IMR-90 (cell line): ENCODE measurements at regions not wholly inside any gene's neighbourhood (a gene's known extent, or its start where the extent isn't known, plus 50 kb on each side); places are given as distances from the start of the nearest gene placed in this dataset.

ENCODE experiments used
- BHLHE40 ChIP-seq: fragments of 150-350 bp; IDR thresholded peaks from 2 replicates; pipeline ENCODE4 v1.6.1; 2016; ENCODE audit warnings: mild to moderate bottlenecking, low read depth, low read length
- CEBPB ChIP-seq: IDR thresholded peaks from 2 replicates; pipeline ENCODE4 v1.6.1; 2012; ENCODE audit warnings: low read depth, low read length, improper control_type of control experiment
- CHD1 ChIP-seq: IDR thresholded peaks from 2 replicates; pipeline ENCODE4 v1.6.1; 2012; ENCODE audit warnings: low read depth, low read length, improper control_type of control experiment
- CTCF ChIP-seq: conservative IDR thresholded peaks from 2 replicates; pipeline ENCODE4 v1.5.1; 2012; ENCODE audit warnings: mild to moderate bottlenecking, low read depth, low read length, improper control_type of control experiment
- ELK1 ChIP-seq: fragments of 150-350 bp; IDR thresholded peaks from 2 replicates; pipeline ENCODE4 v1.6.1; 2016; ENCODE audit warnings: low read depth, mild to moderate bottlenecking, low read length, moderate library complexity, borderline replicate concordance
- MAFK ChIP-seq: IDR thresholded peaks from 2 replicates; pipeline ENCODE4 v1.6.1; 2012; ENCODE audit warnings: low read depth, low read length, improper control_type of control experiment
- MXI1 ChIP-seq: IDR thresholded peaks from 2 replicates; pipeline ENCODE4 v1.6.1; 2012; ENCODE audit warnings: low read depth, mild to moderate bottlenecking, low read length, moderate library complexity, borderline replicate concordance
- NFE2L2 ChIP-seq: fragments of 150-350 bp; IDR thresholded peaks from 2 replicates; pipeline ENCODE4 v1.6.1; 2016; ENCODE audit warnings: low read depth, mild to moderate bottlenecking, low read length
- POLR2A ChIP-seq: IDR thresholded peaks from 2 replicates; pipeline ENCODE4 v1.6.1; 2012; ENCODE audit warnings: mild to moderate bottlenecking, low read depth, low read length
- RAD21 ChIP-seq: IDR thresholded peaks from 2 replicates; pipeline ENCODE4 v1.6.1; 2012; ENCODE audit warnings: low read length, improper control_type of control experiment
- RCOR1 ChIP-seq: IDR thresholded peaks from 2 replicates; pipeline ENCODE4 v1.6.1; 2012; ENCODE audit warnings: mild to moderate bottlenecking, low read length, improper control_type of control experiment; ENCODE audit not compliant: insufficient replicate concordance
- RFX5 ChIP-seq: IDR thresholded peaks from 2 replicates; pipeline ENCODE4 v1.8.0; 2012; ENCODE audit warnings: low read depth, mild to moderate bottlenecking, low read length, moderate library complexity
- USF2 ChIP-seq: fragments of 150-350 bp; IDR thresholded peaks from 2 replicates; pipeline ENCODE4 v1.6.1; 2017; ENCODE audit warnings: mild to moderate bottlenecking, antibody characterized with exemption, low read length, low read depth

- TF ChIP-seq POLR2A = no peak
- TF ChIP-seq CTCF = no peak
- TF ChIP-seq RFX5 = no peak
- no peak for TF ChIP-seq USF2
- no peak for TF ChIP-seq MAFK
- no peak for TF ChIP-seq ELK1
- TF ChIP-seq RCOR1 = no peak
- no peak for TF ChIP-seq CEBPB
- TF ChIP-seq MXI1 = no peak
- no peak for TF ChIP-seq NFE2L2
- TF ChIP-seq CHD1 = no peak
- no peak for TF ChIP-seq BHLHE40
- TF ChIP-seq RAD21 = no peak
Observed at GRCh38 chr16:9199751-9200150, 108.3 kb downstream of the HAPSTR1 start.
